Stimulated activated naive CD8-positive, alpha-beta T cell treated with anti-CD3 and anti-CD28 coated beads, Interleukin-15, amount 100 ng/mL, for 72 hours (primary cell): ENCODE measurements at regions not wholly inside any gene's neighbourhood (a gene's known extent, or its start where the extent isn't known, plus 50 kb on each side); places are given as distances from the start of the nearest gene placed in this dataset.

Experiments used
- ATAC-seq: fragments of 150-1000 bp; cut with Tn5 transposase; 2 replicates; pipeline ENCODE4 v1.10.0; 2021; ENCODE audit warnings: mild to moderate bottlenecking, moderate library complexity
- DNase-seq, 2 donors: peaks; one replicate each; pipeline ENCODE4 v3.0.0; 2021 to 2022
- H3K27ac Mint-ChIP-seq, 2 donors: one replicate each; pipeline ENCODE4 v1.8.0; 2022; ENCODE audit warnings: mild to moderate bottlenecking in 2 of 2, mixed read lengths in 2 of 2, moderate library complexity in 2 of 2
- H3K27me3 Mint-ChIP-seq: one replicate; pipeline ENCODE4 v1.8.0; 2022; ENCODE audit warnings: mixed read lengths
- H3K4me1 Mint-ChIP-seq: one replicate; pipeline ENCODE4 v1.8.0; 2022; ENCODE audit warnings: mild to moderate bottlenecking, mixed read lengths
- H3K4me3 Mint-ChIP-seq, 2 donors: one replicate each; pipeline ENCODE4 v1.8.0; 2022; ENCODE audit warnings: mild to moderate bottlenecking in 2 of 2, mixed read lengths in 2 of 2, moderate library complexity in 1 of 2
- H3K9me3 Mint-ChIP-seq, 2 donors: one replicate each; pipeline ENCODE4 v1.8.0; 2022; ENCODE audit warnings: mixed read lengths in 2 of 2

DNA sequence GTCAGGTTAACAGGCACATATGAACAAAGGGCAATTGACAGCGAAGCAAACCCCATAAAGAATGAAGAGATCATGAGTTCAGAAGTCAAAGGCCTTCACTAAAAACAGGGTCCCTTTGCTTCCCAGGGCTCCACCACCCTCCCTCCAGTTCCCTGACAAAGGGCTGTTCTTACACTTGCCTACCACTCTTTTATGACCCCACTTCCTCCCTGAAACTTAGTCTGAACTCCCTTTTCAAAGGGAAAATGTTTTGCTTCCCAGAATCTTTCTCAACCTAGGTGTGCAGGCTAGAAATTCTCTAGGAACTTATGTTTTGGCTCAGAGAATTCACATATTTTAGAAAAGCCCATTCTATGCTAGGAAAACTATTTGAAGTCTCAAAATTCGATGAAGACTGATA, 86.0 kb upstream of the ITGA4 start:
- Mint-ChIP-seq H3K9me3 (no peaks in the 10 kb centered on the region), H3K4me3 (no peak overlapping the region), H3K27ac (no peak overlapping the region), H3K4me1 (peaks cover 37% of the 10 kb centered on the region), H3K27me3 (no peaks in the 10 kb centered on the region)
- no peak for DNase-seq
- ATAC-seq = no peak

DNA sequence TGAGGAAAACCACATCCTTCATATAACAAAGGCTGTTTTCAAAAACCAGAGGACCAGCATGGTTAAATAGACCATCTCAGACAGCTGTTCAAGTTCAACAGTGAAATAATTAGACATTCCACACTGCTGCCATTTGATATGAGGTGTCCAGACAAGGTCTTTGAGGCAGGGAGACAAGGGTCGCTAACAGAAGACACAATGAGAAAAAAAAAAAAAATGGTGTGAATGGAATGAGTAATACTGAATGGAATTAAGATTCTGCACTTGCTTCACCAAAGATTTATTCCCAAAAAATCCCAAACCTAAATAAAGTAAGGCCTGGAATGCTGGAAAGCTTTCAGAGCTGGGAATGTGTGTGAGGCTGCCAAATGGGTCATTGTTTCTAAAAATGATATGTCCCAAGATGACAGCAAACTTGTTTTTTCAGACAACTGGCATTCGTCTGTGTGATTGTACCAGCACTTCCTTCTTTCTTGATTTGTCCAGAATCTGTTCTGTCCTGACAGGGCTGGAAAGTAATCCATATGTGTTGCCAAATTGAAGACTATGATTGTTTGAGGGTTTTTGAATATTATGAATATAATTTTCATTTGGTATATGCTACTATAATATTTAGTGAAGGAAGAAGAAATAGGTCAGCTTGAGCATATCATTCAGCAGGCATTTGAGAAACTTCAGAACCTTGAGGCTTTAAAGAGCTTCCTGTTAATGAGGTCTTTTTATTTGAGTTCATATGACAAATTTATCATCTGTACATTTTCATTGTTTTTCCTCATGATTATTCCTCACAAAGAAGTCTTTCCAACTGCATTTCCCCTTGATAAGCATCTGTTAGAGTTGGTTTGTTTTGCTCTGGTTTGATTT, 85.2 kb upstream of the ITGA4 start:
- ATAC-seq = no peak
- Mint-ChIP-seq H3K27me3 (no peaks in the 10 kb centered on the region), H3K4me1 (peaks cover 33% of the 10 kb centered on the region), H3K4me3 (no peak overlapping the region), H3K27ac (no peak overlapping the region), H3K9me3 (no peaks in the 10 kb centered on the region)
- no peak for DNase-seq

DNA sequence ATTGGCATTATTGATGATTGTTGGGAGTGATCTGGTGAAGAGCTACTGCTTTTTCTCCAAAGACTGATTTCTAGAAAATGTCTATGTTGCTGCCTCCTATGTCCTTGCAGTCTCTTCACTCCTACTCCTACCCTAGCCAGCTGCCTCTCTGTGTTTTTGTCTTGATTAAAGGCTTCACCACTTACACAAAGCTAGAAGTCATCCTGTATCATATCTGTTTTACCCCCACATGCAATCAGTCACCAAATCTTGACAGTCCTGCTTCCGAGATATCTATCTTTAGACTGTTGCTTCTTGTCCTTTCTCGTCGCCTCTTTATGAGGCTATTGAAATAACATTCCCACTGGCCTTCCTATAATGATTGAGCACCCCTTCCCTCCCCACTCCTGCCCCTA, 84.5 kb upstream of the ITGA4 start:
- DNase-seq (no peak), ATAC-seq (no peak)
- peaks cover 31% of the 10 kb centered on the region for H3K4me1 Mint-ChIP-seq
- no peaks in the 10 kb centered on the region for H3K9me3 Mint-ChIP-seq
- no peak overlapping the region for H3K27ac Mint-ChIP-seq
- H3K27me3 Mint-ChIP-seq = no peaks in the 10 kb centered on the region
- H3K4me3 Mint-ChIP-seq = no peak overlapping the region

DNA sequence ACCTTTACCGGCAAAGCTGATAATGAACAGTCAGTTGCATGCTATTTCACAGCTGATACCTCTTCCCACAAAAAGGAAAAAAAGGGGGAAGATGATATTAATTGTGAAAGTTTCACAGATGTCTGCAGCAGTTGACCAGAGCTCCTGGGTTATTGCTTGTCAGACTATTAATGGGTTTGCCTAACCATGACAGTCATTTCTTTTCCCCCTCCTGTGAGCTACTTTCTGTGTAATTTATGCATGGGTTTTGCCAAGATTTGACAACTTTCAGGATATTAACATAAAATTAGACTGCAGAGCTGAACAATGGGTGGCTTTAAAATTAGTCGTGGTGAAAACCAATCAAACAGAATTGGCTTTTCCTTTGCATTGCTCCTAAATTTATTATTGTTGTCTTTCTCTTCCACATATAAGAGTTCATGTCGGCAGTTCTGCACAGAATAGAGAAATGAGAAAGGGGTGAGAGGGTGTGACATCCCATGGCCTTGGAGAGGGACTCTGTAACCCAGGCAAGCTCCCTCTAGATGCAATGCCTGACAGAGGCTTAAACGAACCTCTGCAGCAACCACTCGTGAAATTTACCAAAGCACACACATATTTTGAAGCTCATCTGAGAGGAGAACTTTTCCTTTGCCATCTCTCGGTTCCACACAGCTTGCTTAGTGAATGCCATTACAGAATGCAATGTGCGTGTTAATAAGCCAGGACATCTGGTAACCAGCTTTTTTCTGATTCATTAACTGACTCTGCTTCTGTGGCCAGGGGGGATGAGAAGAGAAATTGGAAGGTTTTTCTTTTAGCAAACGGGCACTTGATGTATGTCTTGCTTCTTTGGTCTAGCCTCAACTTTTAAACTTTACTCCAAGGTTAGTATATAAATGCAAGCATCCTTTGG, 82.2 kb upstream of the ITGA4 start:
- Mint-ChIP-seq H3K27ac (no peak overlapping the region), H3K4me3 (no peak overlapping the region), H3K27me3 (no peaks in the 10 kb centered on the region), H3K9me3 (no peaks in the 10 kb centered on the region), H3K4me1 (peaks cover 31% of the 10 kb centered on the region)
- DNase-seq = no peak
- ATAC-seq = no peak

DNA sequence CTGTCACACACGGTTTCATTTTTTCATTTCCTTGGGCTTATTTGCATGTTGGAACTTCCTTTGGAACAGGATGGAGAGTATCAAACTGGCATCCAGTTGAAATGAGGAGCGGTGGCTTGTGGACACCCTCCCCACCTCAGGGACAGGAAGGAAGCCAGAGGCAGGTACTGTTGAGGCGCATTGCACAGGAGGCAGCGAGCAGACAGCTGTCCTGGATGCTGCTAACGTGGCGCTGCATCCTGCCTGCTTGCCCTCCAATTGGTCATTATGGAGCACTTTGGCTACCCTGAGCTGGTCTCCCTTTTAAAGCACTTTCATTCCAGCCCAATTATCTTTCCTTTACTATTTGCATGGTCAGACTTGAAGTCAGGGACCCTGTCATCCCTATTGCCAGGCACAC, 80.7 kb upstream of the ITGA4 start:
- Mint-ChIP-seq H3K4me1 (peaks cover 25% of the 10 kb centered on the region), H3K27ac (peak overlapping the region in 1 of 2 donors; percentile 2), H3K9me3 (no peaks in the 10 kb centered on the region), H3K4me3 (no peak overlapping the region), H3K27me3 (no peaks in the 10 kb centered on the region)
- DNase-seq (no peak), ATAC-seq (no peak)

DNA sequence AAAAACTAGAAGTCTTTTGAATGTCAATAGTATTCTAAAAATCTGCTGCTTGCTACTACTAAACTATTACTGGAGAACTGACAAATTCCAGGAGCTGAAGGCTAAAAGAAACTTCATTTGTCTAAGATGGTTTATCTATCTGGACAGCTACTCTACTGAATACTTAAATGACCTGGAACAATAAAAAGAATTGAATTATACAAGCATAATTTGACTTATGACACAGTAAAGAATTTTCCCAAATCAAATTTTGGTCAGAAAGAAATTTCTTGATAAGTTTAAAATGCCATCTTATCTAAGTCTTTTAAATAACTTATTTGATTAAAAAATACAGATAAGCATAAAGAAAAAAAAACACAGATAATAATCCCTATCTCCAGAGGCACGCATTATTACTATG, 80.2 kb upstream of the ITGA4 start:
- H3K4me3 Mint-ChIP-seq = no peak overlapping the region
- no peak for DNase-seq
- no peak for ATAC-seq
- H3K9me3 Mint-ChIP-seq = no peaks in the 10 kb centered on the region
- H3K4me1 Mint-ChIP-seq = peaks cover 20% of the 10 kb centered on the region
- no peaks in the 10 kb centered on the region for H3K27me3 Mint-ChIP-seq
- no peak overlapping the region for H3K27ac Mint-ChIP-seq

DNA sequence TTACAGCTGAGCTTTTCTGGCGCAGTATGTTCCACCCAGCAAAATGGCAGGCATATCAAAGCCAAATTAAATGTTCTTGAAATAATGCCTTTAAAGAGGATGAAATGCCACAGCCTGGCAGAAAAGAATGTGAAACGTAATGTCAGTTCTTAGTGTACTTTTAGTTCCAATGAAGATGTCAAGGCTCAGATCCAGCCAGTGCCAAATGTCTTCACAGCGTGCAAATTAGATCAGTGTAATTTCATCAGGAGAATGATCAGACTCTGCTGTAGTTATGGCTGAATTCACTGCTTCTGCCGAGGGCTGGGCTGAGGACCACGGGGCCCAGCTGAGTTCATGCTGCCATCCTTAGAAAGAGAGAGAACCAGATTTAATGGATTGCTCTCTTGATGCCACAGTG, 78.7 kb upstream of the ITGA4 start:
- Mint-ChIP-seq H3K27ac (no peak overlapping the region), H3K4me3 (no peak overlapping the region), H3K9me3 (peaks cover 0 to under 1% of the 10 kb centered on the region in 2 donors), H3K4me1 (peaks cover 6% of the 10 kb centered on the region), H3K27me3 (no peaks in the 10 kb centered on the region)
- DNase-seq (no peak), ATAC-seq (no peak)

DNA sequence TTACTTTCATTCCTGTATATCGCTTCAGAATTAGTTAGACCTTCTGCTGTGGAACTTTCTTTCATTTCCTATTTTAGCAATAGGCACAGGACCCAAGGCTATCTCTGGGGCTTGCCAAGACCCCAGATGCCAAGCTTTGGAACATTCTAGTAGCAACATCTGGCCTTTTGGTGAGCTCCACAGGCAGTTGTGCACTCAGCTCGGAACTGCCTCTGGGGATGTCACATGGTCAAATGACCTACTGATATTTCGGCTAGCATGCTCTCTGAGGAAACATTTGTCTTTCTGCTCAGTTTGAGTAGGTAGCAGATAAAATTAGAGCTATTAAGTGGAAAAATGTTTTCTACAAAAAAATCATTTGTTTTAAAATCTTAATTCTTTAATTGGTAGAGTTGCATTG, 76.6 kb upstream of the ITGA4 start:
- no peak for DNase-seq
- Mint-ChIP-seq H3K4me1 (no peaks in the 10 kb centered on the region), H3K27me3 (no peaks in the 10 kb centered on the region), H3K4me3 (no peak overlapping the region), H3K9me3 (peaks cover 0 to 8% of the 10 kb centered on the region in 2 donors), H3K27ac (no peak overlapping the region)
- ATAC-seq = no peak

DNA sequence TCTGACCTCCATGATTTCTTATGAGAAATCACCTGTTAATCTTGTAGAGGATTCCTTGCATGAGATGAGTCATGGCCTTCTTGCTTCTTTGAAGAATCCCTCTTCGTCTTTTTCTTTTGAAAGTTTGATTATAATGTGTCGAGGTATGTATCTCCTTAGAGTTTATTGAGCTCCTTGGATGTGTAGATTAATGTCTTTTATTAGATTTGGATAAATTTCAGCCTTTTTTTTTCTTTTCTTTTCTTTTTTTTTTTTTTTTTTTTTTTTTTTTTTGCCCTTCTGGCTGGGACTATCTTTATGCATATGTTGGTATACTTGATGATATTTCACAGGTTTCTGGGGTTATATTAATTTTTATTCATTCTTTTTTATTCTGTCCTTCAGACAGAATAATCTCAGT, 72.3 kb upstream of the ITGA4 start:
- Mint-ChIP-seq H3K27me3 (no peaks in the 10 kb centered on the region), H3K4me3 (no peak overlapping the region), H3K27ac (no peak overlapping the region), H3K9me3 (peaks cover 0 to 8% of the 10 kb centered on the region in 2 donors), H3K4me1 (no peaks in the 10 kb centered on the region)
- no peak for DNase-seq
- no peak for ATAC-seq

DNA sequence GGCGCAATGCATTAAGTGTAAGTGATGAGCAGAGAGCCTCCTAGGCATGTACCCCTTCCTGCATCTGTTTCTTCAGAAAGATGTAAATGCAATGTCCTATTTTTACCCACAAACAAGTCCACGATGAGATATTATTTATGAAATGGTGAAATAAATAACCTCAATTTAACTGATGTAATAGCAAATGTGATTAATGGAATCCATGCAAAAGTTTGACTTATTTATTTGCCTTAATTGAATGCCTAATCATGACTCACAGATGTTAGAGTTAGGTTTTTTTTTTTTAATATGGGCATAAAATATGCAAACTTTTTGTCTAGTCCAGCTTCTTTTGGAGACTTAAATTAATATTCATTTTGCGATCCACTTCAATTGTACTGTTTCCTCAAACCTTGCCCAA, 67.7 kb upstream of the ITGA4 start:
- ATAC-seq (no peak), DNase-seq (no peak)
- Mint-ChIP-seq H3K9me3 (peaks cover 0 to 4% of the 10 kb centered on the region in 2 donors), H3K27ac (no peak overlapping the region), H3K4me1 (peaks cover 20% of the 10 kb centered on the region), H3K4me3 (no peak overlapping the region), H3K27me3 (no peaks in the 10 kb centered on the region)

DNA sequence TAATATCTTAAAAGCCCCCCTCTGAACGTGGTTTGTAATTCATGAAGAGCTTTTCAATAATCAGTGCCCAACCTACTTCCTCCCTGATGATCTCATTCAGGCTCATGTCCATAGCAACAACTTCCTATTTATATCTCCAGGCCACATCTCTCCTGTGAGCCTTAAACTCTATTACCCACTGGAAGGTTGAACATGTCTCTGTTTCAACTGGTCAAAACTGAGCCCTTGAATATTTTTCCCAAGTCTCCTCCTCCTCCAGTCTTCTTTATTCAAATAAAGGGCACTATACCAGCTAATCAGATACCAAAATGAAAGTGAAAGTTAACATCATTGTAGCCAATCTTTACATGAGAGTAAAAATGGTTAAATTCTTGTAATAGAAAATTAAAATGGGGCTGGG, 63.7 kb upstream of the ITGA4 start:
- peaks cover 0 to 4% of the 10 kb centered on the region in 2 donors for H3K9me3 Mint-ChIP-seq
- H3K27ac Mint-ChIP-seq = peak overlapping the region; percentile 87 to 93
- DNase-seq (peak; percentile 2 to 9), ATAC-seq (peak; percentile 82)
- H3K4me3 Mint-ChIP-seq = peak overlapping the region; percentile 71
- H3K4me1 Mint-ChIP-seq = peaks cover 48% of the 10 kb centered on the region
- H3K27me3 Mint-ChIP-seq = no peaks in the 10 kb centered on the region

DNA sequence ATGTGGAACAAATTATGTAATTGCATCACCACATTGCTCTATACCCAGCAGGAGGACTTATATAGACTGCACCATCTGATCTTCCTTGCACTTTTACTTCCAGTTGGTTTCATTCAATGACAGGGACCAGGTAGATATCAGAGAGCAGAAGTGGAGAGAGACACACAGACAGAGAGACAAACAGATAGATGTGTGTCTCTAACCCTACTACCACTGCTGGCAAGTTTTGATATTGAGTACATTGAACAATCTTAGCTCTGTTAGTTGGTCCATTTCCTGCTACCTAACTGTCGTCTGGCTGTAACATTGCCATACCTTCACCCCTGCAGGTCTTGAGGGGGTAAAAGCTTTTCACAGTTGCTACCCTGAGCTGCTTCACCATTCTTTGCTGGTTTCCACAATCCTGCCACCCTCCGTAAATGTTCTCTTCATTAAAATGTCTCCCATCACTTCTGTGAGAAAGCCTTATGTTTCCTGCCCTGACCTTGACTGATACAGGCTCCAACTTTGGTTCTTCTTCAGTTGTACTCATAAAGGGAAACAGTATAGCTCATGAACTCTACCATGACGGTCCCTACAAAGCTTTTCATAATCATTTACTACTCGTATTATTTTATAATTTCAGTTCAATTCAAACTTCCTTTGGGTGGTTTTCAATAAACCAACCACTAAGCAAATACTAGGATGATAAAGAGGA, 62.3 kb upstream of the ITGA4 start:
- ATAC-seq (peak; percentile 77), DNase-seq (no peak)
- peak overlapping the region; percentile 19 to 71 for H3K4me3 Mint-ChIP-seq
- no peaks in the 10 kb centered on the region for H3K27me3 Mint-ChIP-seq
- H3K27ac Mint-ChIP-seq = peak overlapping the region; percentile 61 to 90
- H3K4me1 Mint-ChIP-seq = peaks cover 49% of the 10 kb centered on the region
- H3K9me3 Mint-ChIP-seq = peaks cover 0 to 4% of the 10 kb centered on the region in 2 donors

DNA sequence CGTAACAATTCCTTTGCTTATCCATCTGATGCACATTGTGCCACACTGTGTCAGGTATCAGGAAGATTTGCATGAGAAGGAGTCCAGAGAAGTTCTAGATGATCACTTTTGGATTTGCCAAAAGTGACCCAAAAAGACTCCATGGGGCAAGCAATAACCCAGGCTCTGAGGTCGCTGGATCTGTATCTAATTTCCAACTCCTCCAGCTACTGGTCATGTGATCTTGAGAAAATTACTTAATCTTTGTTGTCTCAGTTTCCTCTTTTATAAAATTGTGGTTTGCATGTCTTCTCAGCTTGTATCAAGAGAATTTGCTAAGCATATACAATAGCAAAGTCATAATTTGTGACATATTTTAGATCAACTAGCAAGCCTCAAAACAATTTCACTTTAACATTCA, 61.3 kb upstream of the ITGA4 start:
- peaks cover 49% of the 10 kb centered on the region for H3K4me1 Mint-ChIP-seq

DNA sequence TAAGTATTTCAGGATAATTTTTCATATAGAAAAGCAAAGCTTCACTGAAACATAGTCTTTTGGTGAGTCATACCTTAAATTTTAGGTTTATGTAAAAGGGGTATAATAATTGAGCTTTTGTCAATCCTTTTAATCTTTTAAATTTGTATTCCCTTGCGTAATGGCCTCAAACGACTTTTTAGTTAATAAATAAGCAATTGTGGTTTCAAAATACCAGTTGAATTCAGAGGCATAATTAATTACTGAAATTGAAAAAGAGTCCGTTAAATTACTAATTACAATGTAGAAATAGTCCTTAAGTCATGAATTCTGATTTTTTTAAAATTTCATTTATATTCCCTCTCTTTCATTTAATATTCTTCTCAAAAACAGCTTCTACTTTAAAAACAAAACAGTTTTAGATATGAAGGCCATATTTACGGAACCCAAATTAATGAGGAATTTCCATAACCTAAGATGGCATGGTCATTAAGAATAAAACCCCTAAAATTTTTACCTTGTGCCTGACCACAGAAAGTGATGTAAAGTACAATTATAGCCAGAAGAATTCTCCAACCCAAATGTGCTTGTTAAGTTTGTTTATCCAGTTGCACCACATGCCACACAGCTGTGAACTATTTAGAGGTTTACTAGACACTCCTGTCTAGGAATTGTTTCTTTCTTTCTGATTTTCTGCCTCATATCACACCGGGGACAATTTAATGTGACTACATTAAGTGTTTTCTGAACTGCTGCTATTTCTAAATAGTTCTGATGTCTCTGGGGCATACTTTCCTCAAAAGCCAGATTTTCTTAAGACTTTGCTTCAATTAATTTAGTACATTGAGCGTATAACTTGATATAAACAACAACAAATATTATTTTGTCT, 60.7 kb upstream of the ITGA4 start:
- H3K27me3 Mint-ChIP-seq = no peaks in the 10 kb centered on the region

More for the DNA sequence above, 61.3 kb upstream of the ITGA4 start:
- ATAC-seq (no peak), DNase-seq (no peak)
- Mint-ChIP-seq H3K9me3 (peaks cover 0 to 4% of the 10 kb centered on the region in 2 donors), H3K27ac (no peak overlapping the region), H3K4me3 (no peak overlapping the region), H3K27me3 (no peaks in the 10 kb centered on the region)

DNA sequence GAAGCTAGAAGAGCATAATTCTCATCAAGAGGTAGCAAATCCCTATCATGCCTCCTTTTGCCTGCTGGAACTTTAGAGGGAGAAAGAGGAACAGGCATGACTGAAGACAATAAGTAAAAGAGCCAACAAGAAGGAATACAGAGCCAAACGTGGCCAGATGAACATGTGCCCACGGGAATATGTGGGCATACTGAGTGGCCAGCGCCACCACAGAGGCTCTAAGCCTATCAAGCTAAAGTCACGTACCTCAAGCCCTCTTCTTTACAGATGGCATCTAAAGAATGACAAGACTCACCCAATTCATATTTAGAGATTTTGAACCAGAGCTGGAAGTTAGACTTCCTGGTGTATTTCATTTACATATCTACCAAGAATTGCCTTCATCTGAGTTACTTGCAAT, 59.9 kb upstream of the ITGA4 start:
- ATAC-seq (no peak), DNase-seq (no peak)
- H3K4me3 Mint-ChIP-seq = no peak overlapping the region
- peaks cover 44% of the 10 kb centered on the region for H3K4me1 Mint-ChIP-seq
- H3K27ac Mint-ChIP-seq = no peak overlapping the region
- H3K27me3 Mint-ChIP-seq = no peaks in the 10 kb centered on the region
- no peaks in the 10 kb centered on the region for H3K9me3 Mint-ChIP-seq

More for the DNA sequence above, 60.7 kb upstream of the ITGA4 start:
- H3K4me3 Mint-ChIP-seq = no peak overlapping the region
- peaks cover 0 to 4% of the 10 kb centered on the region in 2 donors for H3K9me3 Mint-ChIP-seq
- H3K4me1 Mint-ChIP-seq = peaks cover 49% of the 10 kb centered on the region
- no peak overlapping the region for H3K27ac Mint-ChIP-seq
- DNase-seq (no peak), ATAC-seq (no peak)
